Liver (tissue), 8 donors: ENCODE measurements at regions not wholly inside any gene's neighbourhood (a gene's known extent, or its start where the extent isn't known, plus 50 kb on each side); places are given as distances from the start of the nearest gene placed in this dataset.

Experiments used
- DNase-seq: peaks from one replicate; pipeline ENCODE4 v3.0.0-alpha.2; 2017; ENCODE audit warnings: low spot score
- H3K27ac ChIP-seq, 2 donors: one replicate each; pipeline ENCODE4 v1.7.0; 2013; ENCODE audit warnings: inconsistent platforms in 2 of 2, low read length in 2 of 2, control low read depth in 1 of 2, low read depth in 1 of 2, mild to moderate bottlenecking in 1 of 2
- H3K27me3 ChIP-seq, 4 donors: one replicate each; pipeline versions ENCODE4 v1.6.1 to v1.7.0; 2013; ENCODE audit warnings: low read length in 3 of 4, inconsistent platforms in 1 of 4, mild to moderate bottlenecking in 1 of 4, moderate library complexity in 1 of 4; ENCODE audit not compliant: control insufficient read depth in 4 of 4, insufficient read depth in 4 of 4
- H3K36me3 ChIP-seq, 4 donors: one replicate each; pipeline versions ENCODE4 v1.6.1 to v1.7.0; 2013; ENCODE audit warnings: low read length in 3 of 4, mild to moderate bottlenecking in 3 of 4, low read depth in 1 of 4, moderate library complexity in 1 of 4; ENCODE audit not compliant: control insufficient read depth in 4 of 4, insufficient read depth in 3 of 4
- H3K4me1 ChIP-seq, 4 donors: one replicate each; pipeline versions ENCODE4 v1.6.1 to v1.7.0; 2013; ENCODE audit warnings: low read length in 3 of 4, mild to moderate bottlenecking in 3 of 4, moderate library complexity in 1 of 4; ENCODE audit not compliant: control insufficient read depth in 4 of 4, insufficient read depth in 4 of 4
- H3K4me3 ChIP-seq, 3 donors: one replicate each; pipeline versions ENCODE4 v1.6.1 to v1.7.0; 2013; ENCODE audit warnings: low read length in 3 of 3, control low read depth in 1 of 3, low read depth in 1 of 3, mild to moderate bottlenecking in 1 of 3
- H3K9ac ChIP-seq, 2 donors: one replicate each; pipeline ENCODE4 v1.7.0; 2013; ENCODE audit warnings: low read length in 2 of 2, mild to moderate bottlenecking in 2 of 2, moderate library complexity in 2 of 2, control low read depth in 1 of 2, low read depth in 1 of 2
- H3K9me3 ChIP-seq, 4 donors: one replicate each; pipeline versions ENCODE4 v1.6.1 to v1.7.0; 2013; ENCODE audit warnings: low read length in 3 of 4; ENCODE audit not compliant: control insufficient read depth in 4 of 4
- EGR1 ChIP-seq, 2 donors: IDR thresholded peaks; 2 replicates each; pipeline ENCODE4 v1.6.1; 2016 to 2018; ENCODE audit warnings: antibody characterized with exemption in 2 of 2, low read depth in 2 of 2
- GABPA ChIP-seq, 2 donors: IDR thresholded peaks in 1 of 2; conservative IDR thresholded peaks in 1 of 2; 2 replicates each; pipeline ENCODE4 v1.6.1; 2016; ENCODE audit warnings: antibody characterized with exemption in 2 of 2, mild to moderate bottlenecking in 1 of 2, moderate library complexity in 1 of 2
- REST ChIP-seq: IDR thresholded peaks from 2 replicates; pipeline ENCODE4 v1.6.1; 2016; ENCODE audit warnings: antibody characterized with exemption, mild to moderate bottlenecking
- WGBS: extraction: QIAGEN DNeasy Blood & Tissue Kit; methylation state at CpG from one replicate; pipeline ENCODE4 v1.1.7; 2013; 5-methylcytosine and 5-hydroxymethylcytosine counted together
- TF ChIP-seq, protein P1 (sequence below): IDR thresholded peaks from 2 replicates; pipeline ENCODE4 v1.6.1; 2016; ENCODE audit warnings: antibody characterized with exemption
- TF ChIP-seq, protein P2 (sequence below): IDR thresholded peaks from 2 replicates; pipeline ENCODE4 v1.6.1; 2016; ENCODE audit warnings: antibody characterized with exemption
- TF ChIP-seq, protein P3 (sequence below): fragments of 150-350 bp; IDR thresholded peaks from 2 replicates; pipeline ENCODE4 v1.5.1; 2017; ENCODE audit warnings: improper control_type of control experiment, low read depth, low read length; ENCODE audit not compliant: missing input control
- donor health status: healthy.
- donor health status: healthy.
- donor health status: healthy.
- donor health status: healthy.
- donor health status: healthy.

GRCh38 chr5:133773247-133774202 lies 161.2 kb upstream of the FSTL4 start:
- H3K4me3 ChIP-seq, result no peak overlapping the region

More at GRCh38 chr5:133773247-133774202, 161.2 kb upstream of the FSTL4 start:
- no peak overlapping the region for H3K9ac ChIP-seq
- WGBS, result 86% methylated on average over 8 of the region's 8 CpGs
- H3K9me3 ChIP-seq, result peaks cover 0 to 4% (median 0%) of the 10 kb centered on the region in 4 donors
- no peaks in the 10 kb centered on the region for H3K4me1 ChIP-seq
- no peak for DNase-seq
- H3K27ac ChIP-seq, result no peak overlapping the region
- H3K27me3 ChIP-seq, result no peaks in the 10 kb centered on the region
- TF ChIP-seq, protein P1, sequence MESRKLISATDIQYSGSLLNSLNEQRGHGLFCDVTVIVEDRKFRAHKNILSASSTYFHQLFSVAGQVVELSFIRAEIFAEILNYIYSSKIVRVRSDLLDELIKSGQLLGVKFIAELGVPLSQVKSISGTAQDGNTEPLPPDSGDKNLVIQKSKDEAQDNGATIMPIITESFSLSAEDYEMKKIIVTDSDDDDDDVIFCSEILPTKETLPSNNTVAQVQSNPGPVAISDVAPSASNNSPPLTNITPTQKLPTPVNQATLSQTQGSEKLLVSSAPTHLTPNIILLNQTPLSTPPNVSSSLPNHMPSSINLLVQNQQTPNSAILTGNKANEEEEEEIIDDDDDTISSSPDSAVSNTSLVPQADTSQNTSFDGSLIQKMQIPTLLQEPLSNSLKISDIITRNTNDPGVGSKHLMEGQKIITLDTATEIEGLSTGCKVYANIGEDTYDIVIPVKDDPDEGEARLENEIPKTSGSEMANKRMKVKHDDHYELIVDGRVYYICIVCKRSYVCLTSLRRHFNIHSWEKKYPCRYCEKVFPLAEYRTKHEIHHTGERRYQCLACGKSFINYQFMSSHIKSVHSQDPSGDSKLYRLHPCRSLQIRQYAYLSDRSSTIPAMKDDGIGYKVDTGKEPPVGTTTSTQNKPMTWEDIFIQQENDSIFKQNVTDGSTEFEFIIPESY, result no peak
- TF ChIP-seq, protein P2, sequence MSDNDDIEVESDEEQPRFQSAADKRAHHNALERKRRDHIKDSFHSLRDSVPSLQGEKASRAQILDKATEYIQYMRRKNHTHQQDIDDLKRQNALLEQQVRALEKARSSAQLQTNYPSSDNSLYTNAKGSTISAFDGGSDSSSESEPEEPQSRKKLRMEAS, result no peak
- TF ChIP-seq, protein P3, sequence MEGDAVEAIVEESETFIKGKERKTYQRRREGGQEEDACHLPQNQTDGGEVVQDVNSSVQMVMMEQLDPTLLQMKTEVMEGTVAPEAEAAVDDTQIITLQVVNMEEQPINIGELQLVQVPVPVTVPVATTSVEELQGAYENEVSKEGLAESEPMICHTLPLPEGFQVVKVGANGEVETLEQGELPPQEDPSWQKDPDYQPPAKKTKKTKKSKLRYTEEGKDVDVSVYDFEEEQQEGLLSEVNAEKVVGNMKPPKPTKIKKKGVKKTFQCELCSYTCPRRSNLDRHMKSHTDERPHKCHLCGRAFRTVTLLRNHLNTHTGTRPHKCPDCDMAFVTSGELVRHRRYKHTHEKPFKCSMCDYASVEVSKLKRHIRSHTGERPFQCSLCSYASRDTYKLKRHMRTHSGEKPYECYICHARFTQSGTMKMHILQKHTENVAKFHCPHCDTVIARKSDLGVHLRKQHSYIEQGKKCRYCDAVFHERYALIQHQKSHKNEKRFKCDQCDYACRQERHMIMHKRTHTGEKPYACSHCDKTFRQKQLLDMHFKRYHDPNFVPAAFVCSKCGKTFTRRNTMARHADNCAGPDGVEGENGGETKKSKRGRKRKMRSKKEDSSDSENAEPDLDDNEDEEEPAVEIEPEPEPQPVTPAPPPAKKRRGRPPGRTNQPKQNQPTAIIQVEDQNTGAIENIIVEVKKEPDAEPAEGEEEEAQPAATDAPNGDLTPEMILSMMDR, result no peak
- TF ChIP-seq REST, result no peak
- TF ChIP-seq EGR1 (IDR thresholded peaks at IDR 0.05; ENCODE audit: low read depth in 2 of 2), result no peak
- TF ChIP-seq GABPA (IDR thresholded peaks at IDR 0.05 in 1 of 2, conservative IDR thresholded peaks at IDR 0.05 in 1 of 2), result no peak
- H3K36me3 ChIP-seq, result no peaks in the 10 kb centered on the region
